H1 (cell line): ENCODE measurements at regions not wholly inside any gene's neighbourhood (a gene's known extent, or its start where the extent isn't known, plus 50 kb on each side); places are given as distances from the start of the nearest gene placed in this dataset.

Experiments used
- CTCF ChIA-PET: fragments of 300-600 bp; sonication (Branson Sonifier 250); formaldehyde crosslinking; loops from one replicate; lab custom pipeline; 2021; ENCODE audit not compliant: partially characterized antibody; lab: Charles Lee
- POLR2A ChIA-PET: fragments of 300-600 bp; sonication (Branson Sonifier 250); formaldehyde crosslinking; loops from one replicate; lab custom pipeline; 2021; ENCODE audit warnings: inconsistent platforms; ENCODE audit not compliant: partially characterized antibody; lab: Charles Lee
- DNase-seq, 2 experiments: peaks; one replicate each; pipeline versions ENCODE4 v3.0.0 to v3.0.0-alpha.2; 2010 to 2022; ENCODE audit warnings: low spot score in 2 of 2, low read depth in 1 of 2, mixed read lengths in 1 of 2
- FAIRE-seq: peaks from 2 replicates; lab custom pipeline; 2011; peaks lifted over from hg19 to GRCh38; lab: Jason Lieb, UNC
- H2AFZ ChIP-seq: 2 replicates; pipeline ENCODE4 v1.8.1; 2012; ENCODE audit warnings: low read length, inconsistent platforms
- H2AK5ac ChIP-seq: 2 replicates; pipeline ENCODE4 v1.6.1; 2013; ENCODE audit warnings: low read depth, low read length
- H2BK120ac ChIP-seq: replicated peaks from 2 replicates; pipeline ENCODE3; 2013; ENCODE audit warnings: low read depth, low read length, inconsistent platforms
- H2BK12ac ChIP-seq: 2 replicates; pipeline ENCODE4 v1.6.1; 2013; ENCODE audit warnings: low read depth, low read length
- H2BK15ac ChIP-seq: 2 replicates; pipeline ENCODE4 v1.6.1; 2013; ENCODE audit warnings: low read length
- H2BK20ac ChIP-seq: 2 replicates; pipeline ENCODE4 v1.6.1; 2013; ENCODE audit warnings: low read length
- H2BK5ac ChIP-seq: 2 replicates; pipeline ENCODE4 v1.6.1; 2013; ENCODE audit warnings: low read depth, low read length
- H3K14ac ChIP-seq: 2 replicates; pipeline ENCODE4 v1.6.1; 2013; ENCODE audit warnings: inconsistent platforms; ENCODE audit not compliant: insufficient read length
- H3K18ac ChIP-seq: 2 replicates; pipeline ENCODE4 v1.6.1; 2013; ENCODE audit warnings: low read length; ENCODE audit errors: extremely low read depth
- H3K23ac ChIP-seq: 2 replicates; pipeline ENCODE4 v1.6.1; 2013; ENCODE audit warnings: inconsistent platforms; ENCODE audit not compliant: insufficient read length
- H3K23me2 ChIP-seq: 2 replicates; pipeline ENCODE4 v1.6.1; 2013; ENCODE audit warnings: low read depth, low read length
- H3K27ac ChIP-seq: 2 replicates; pipeline ENCODE4 v1.6.1; 2011; ENCODE audit warnings: low read depth, low read length, inconsistent platforms
- H3K27me3 ChIP-seq, 4 experiments: replicated peaks in 1 of 4; 1 replicate in 1 of 4; 2 replicates in 3 of 4; pipeline versions ENCODE4 v1.6.1 to v1.8.1; 2011 to 2013; ENCODE audit warnings: low read length in 3 of 4, mild to moderate bottlenecking in 3 of 4, inconsistent platforms in 2 of 4, mixed read lengths in 2 of 4, moderate library complexity in 1 of 4; ENCODE audit not compliant: control insufficient read depth in 3 of 4, insufficient read depth in 3 of 4; ENCODE audit errors: extremely low read depth in 1 of 4
- H3K36me3 ChIP-seq, 4 experiments: 2 replicates each; pipeline versions ENCODE4 v1.6.1 to v1.8.1; 2011 to 2013; ENCODE audit warnings: mild to moderate bottlenecking in 4 of 4, low read length in 3 of 4, moderate library complexity in 2 of 4, control low read depth in 1 of 4, inconsistent platforms in 1 of 4; ENCODE audit not compliant: insufficient read depth in 4 of 4, control insufficient read depth in 2 of 4
- H3K4ac ChIP-seq: replicated peaks from 2 replicates; pipeline ENCODE3; 2013; ENCODE audit warnings: low read length, low read depth, mixed read lengths, inconsistent platforms; ENCODE audit not compliant: insufficient read length
- H3K4me1 ChIP-seq, 4 experiments: replicated peaks in 1 of 4; 1 replicate in 1 of 4; 2 replicates in 3 of 4; pipeline versions ENCODE4 v1.6.1 to v1.8.1; 2011 to 2013; ENCODE audit warnings: low read length in 3 of 4, inconsistent platforms in 2 of 4, mixed read lengths in 1 of 4; ENCODE audit not compliant: insufficient read depth in 4 of 4, control insufficient read depth in 3 of 4
- H3K4me2 ChIP-seq, 2 experiments: 2 replicates each; pipeline versions ENCODE4 v1.6.1 to v1.8.1; 2011 to 2013; ENCODE audit warnings: low read depth in 2 of 2, low read length in 2 of 2, control low read depth in 1 of 2, inconsistent platforms in 1 of 2, mild to moderate bottlenecking in 1 of 2; ENCODE audit not compliant: insufficient read depth in 1 of 2
- H3K4me3 ChIP-seq, 4 experiments: fragments of 200-600, 300-600 bp in 1 of 4; sonication (generic), shearing (Covaris generic), sonication (Bioruptor Twin) in 1 of 4; 2 replicates each; pipeline versions ENCODE4 v1.5.1 to v1.8.1; 2011 to 2016; ENCODE audit warnings: low read length in 4 of 4, low read depth in 3 of 4, control low read depth in 2 of 4, inconsistent platforms in 2 of 4, mild to moderate bottlenecking in 2 of 4, mixed read lengths in 1 of 4, moderate library complexity in 1 of 4; ENCODE audit not compliant: insufficient read depth in 2 of 4; ENCODE audit errors: extremely low read depth in 1 of 4
- H3K56ac ChIP-seq: replicated peaks from 2 replicates; pipeline ENCODE3; 2013; ENCODE audit warnings: low read depth, mild to moderate bottlenecking, mixed read lengths, low read length, inconsistent platforms; ENCODE audit not compliant: insufficient read length
- H3K79me1 ChIP-seq: 2 replicates; pipeline ENCODE4 v1.6.1; 2013; ENCODE audit warnings: low read depth, low read length, control low read depth
- H3K79me2 ChIP-seq, 2 experiments: 2 replicates each; pipeline versions ENCODE4 v1.6.1 to v1.8.1; 2012 to 2013; ENCODE audit warnings: low read length in 2 of 2, mild to moderate bottlenecking in 2 of 2, inconsistent platforms in 1 of 2; ENCODE audit not compliant: insufficient read depth in 2 of 2, control insufficient read depth in 1 of 2
- H3K9ac ChIP-seq, 4 experiments: replicated peaks in 1 of 4; 1 replicate in 1 of 4; 2 replicates in 3 of 4; pipeline versions ENCODE4 v1.6.1 to v1.8.1; 2011 to 2013; ENCODE audit warnings: low read depth in 3 of 4, low read length in 3 of 4, control low read depth in 2 of 4, mild to moderate bottlenecking in 2 of 4, moderate library complexity in 2 of 4, inconsistent platforms in 1 of 4; ENCODE audit errors: extremely low read depth in 1 of 4
- H3K9me3 ChIP-seq, 2 experiments: 2 replicates each; pipeline versions ENCODE4 v1.6.1 to v1.8.1; 2012 to 2013; ENCODE audit warnings: mild to moderate bottlenecking in 2 of 2, moderate library complexity in 2 of 2, control low read depth in 1 of 2, inconsistent platforms in 1 of 2, low read depth in 1 of 2, low read length in 1 of 2, mixed read lengths in 1 of 2; ENCODE audit not compliant: insufficient read depth in 2 of 2
- H4K20me1 ChIP-seq, 2 experiments: replicated peaks in 1 of 2; 2 replicates each; pipeline versions ENCODE3 to v1.8.1; 2011 to 2013; ENCODE audit warnings: inconsistent platforms in 2 of 2, low read length in 2 of 2, mild to moderate bottlenecking in 1 of 2; ENCODE audit not compliant: insufficient read depth in 2 of 2, control insufficient read depth in 1 of 2
- H4K5ac ChIP-seq: 2 replicates; pipeline ENCODE4 v1.6.1; 2013; ENCODE audit warnings: low read length, low read depth, mixed read lengths, inconsistent platforms; ENCODE audit not compliant: insufficient read length
- H4K8ac ChIP-seq: 2 replicates; pipeline ENCODE4 v1.8.0; 2013; ENCODE audit warnings: mild to moderate bottlenecking, moderate library complexity, low read length, inconsistent platforms; ENCODE audit not compliant: insufficient read depth; ENCODE audit errors: extremely low read depth
- H4K91ac ChIP-seq: replicated peaks from 2 replicates; pipeline ENCODE3; 2013; ENCODE audit warnings: low read length, mixed read lengths, inconsistent platforms; ENCODE audit not compliant: insufficient read length
- BACH1 ChIP-seq: IDR thresholded peaks from 2 replicates; pipeline ENCODE4 v1.6.1; 2012; ENCODE audit warnings: low read length, improper control_type of control experiment
- CBX5 ChIP-seq: fragments of 300-800, 300-1000 bp; sonication (generic); IDR thresholded peaks from 2 replicates; pipeline ENCODE4 v1.7.1; 2016; ENCODE audit warnings: antibody characterized with exemption, low read length, low read depth
- CTCF ChIP-seq, 3 experiments: IDR thresholded peaks; 1 replicate in 2 of 3; 2 replicates in 1 of 3; pipeline versions ENCODE4 v1.5.1 to v1.6.1; 2011; ENCODE audit warnings: low read length in 3 of 3, mild to moderate bottlenecking in 3 of 3, inconsistent platforms in 2 of 3, low read depth in 1 of 3, moderate library complexity in 1 of 3; ENCODE audit not compliant: insufficient read depth in 1 of 3; ENCODE audit errors: control extremely low read depth in 1 of 3
- EGR1 ChIP-seq: IDR thresholded peaks from 2 replicates; pipeline ENCODE4 v1.6.1; 2011; ENCODE audit warnings: low read depth, low read length, borderline replicate concordance
- KDM5A ChIP-seq: fragments of 200-600 bp; IDR thresholded peaks from 2 replicates; pipeline ENCODE4 v1.7.1; 2012; ENCODE audit warnings: mild to moderate bottlenecking, low read length, inconsistent platforms, mixed read lengths
- NANOG ChIP-seq: IDR thresholded peaks from 2 replicates; pipeline ENCODE4 v1.6.1; 2011; ENCODE audit warnings: low read length, low read depth, mild to moderate bottlenecking, inconsistent platforms; ENCODE audit not compliant: insufficient read depth, poor library complexity, severe bottlenecking
- RAD21 ChIP-seq, 2 experiments: IDR thresholded peaks in 1 of 2; conservative IDR thresholded peaks in 1 of 2; 2 replicates each; pipeline ENCODE4 v1.6.1; 2011; ENCODE audit warnings: low read depth in 2 of 2, low read length in 2 of 2, improper control_type of control experiment in 1 of 2, inconsistent platforms in 1 of 2, mild to moderate bottlenecking in 1 of 2, moderate library complexity in 1 of 2
- SP2 ChIP-seq: IDR thresholded peaks from 2 replicates; pipeline ENCODE4 v1.6.1; 2012; ENCODE audit warnings: mild to moderate bottlenecking, low read length, inconsistent platforms
- SRF ChIP-seq: IDR thresholded peaks from 2 replicates; pipeline ENCODE4 v1.6.1; 2011; ENCODE audit warnings: mild to moderate bottlenecking, low read depth, low read length, moderate library complexity
- TBP ChIP-seq: IDR thresholded peaks from 2 replicates; pipeline ENCODE4 v1.6.1; 2011; ENCODE audit warnings: low read depth, low read length, improper control_type of control experiment
- TEAD4 ChIP-seq: IDR thresholded peaks from 2 replicates; pipeline ENCODE4 v1.6.1; 2012; ENCODE audit warnings: low read depth, low read length, inconsistent platforms, mixed read lengths
- USF2 ChIP-seq: IDR thresholded peaks from 2 replicates; pipeline ENCODE4 v1.6.1; 2011; ENCODE audit warnings: low read length, improper control_type of control experiment

GRCh38 chr5:145157841-145158240 is 677.3 kb downstream of the PRELID2 start:
- DNase-seq = no peak
- no peak overlapping the region for H2BK120ac ChIP-seq
- no peak for TF ChIP-seq SP2
- no peak for TF ChIP-seq SRF
- TF ChIP-seq RAD21 (IDR thresholded peaks at IDR 0.05 in 1 of 2, conservative IDR thresholded peaks at IDR 0.05 in 1 of 2; ENCODE audit: low read depth in 2 of 2, low read length in 2 of 2) = no peak
- no peak for TF ChIP-seq BACH1
- no peak for TF ChIP-seq KDM5A
- TF ChIP-seq USF2 = no peak
- no peak for TF ChIP-seq CTCF (IDR thresholded peaks at IDR 0.05; ENCODE audit: control extremely low read depth in 1 of 3, insufficient read depth in 1 of 3, low read depth in 1 of 3, low read length in 3 of 3)
- TF ChIP-seq EGR1 = no peak
- TF ChIP-seq NANOG = no peak
- TF ChIP-seq TBP = no peak
- no peak for TF ChIP-seq CBX5
- TF ChIP-seq TEAD4 = no peak

More at GRCh38 chr5:145157841-145158240, 677.3 kb downstream of the PRELID2 start:
- Histone ChIP-seq H4K5ac (no peak overlapping the region), H3K4me3 (no peak overlapping the region), H2AFZ (no peak overlapping the region), H3K14ac (no peak overlapping the region), H3K4me1 (peaks cover 2 to 7% (median 4%) of the 10 kb centered on the region in 4 experiments; a peak in 3 of 7 replicates), H2BK12ac (no peak overlapping the region), H3K18ac (no peak overlapping the region), H3K23me2 (no peaks in the 10 kb centered on the region), H3K27ac (no peak overlapping the region), H2BK15ac (no peak overlapping the region), H3K9me3 (no peaks in the 10 kb centered on the region), H4K91ac (no peak overlapping the region), H3K79me2 (no peaks in the 10 kb centered on the region), H3K56ac (no peak overlapping the region), H3K27me3 (peaks cover 1 to 17% (median 3%) of the 10 kb centered on the region in 4 experiments; a peak in 3 of 7 replicates), H2AK5ac (no peak overlapping the region), H3K9ac (no peak overlapping the region), H4K8ac (no peak overlapping the region), H2BK20ac (no peak overlapping the region), H3K4ac (no peak overlapping the region), H3K79me1 (no peaks in the 10 kb centered on the region), H4K20me1 (no peaks in the 10 kb centered on the region), H3K23ac (no peak overlapping the region), H2BK5ac (no peak overlapping the region), H3K36me3 (no peaks in the 10 kb centered on the region), H3K4me2 (no peak overlapping the region)
- POLR2A ChIA-PET = no interaction called here
- CTCF ChIA-PET = no interaction called here
- no peak for FAIRE-seq
